ENCODE measurements at regions not wholly inside any gene's neighbourhood (a gene's known extent, or its start where the extent isn't known, plus 50 kb on each side); places are given as distances from the start of the nearest gene placed in this dataset.

DNA sequence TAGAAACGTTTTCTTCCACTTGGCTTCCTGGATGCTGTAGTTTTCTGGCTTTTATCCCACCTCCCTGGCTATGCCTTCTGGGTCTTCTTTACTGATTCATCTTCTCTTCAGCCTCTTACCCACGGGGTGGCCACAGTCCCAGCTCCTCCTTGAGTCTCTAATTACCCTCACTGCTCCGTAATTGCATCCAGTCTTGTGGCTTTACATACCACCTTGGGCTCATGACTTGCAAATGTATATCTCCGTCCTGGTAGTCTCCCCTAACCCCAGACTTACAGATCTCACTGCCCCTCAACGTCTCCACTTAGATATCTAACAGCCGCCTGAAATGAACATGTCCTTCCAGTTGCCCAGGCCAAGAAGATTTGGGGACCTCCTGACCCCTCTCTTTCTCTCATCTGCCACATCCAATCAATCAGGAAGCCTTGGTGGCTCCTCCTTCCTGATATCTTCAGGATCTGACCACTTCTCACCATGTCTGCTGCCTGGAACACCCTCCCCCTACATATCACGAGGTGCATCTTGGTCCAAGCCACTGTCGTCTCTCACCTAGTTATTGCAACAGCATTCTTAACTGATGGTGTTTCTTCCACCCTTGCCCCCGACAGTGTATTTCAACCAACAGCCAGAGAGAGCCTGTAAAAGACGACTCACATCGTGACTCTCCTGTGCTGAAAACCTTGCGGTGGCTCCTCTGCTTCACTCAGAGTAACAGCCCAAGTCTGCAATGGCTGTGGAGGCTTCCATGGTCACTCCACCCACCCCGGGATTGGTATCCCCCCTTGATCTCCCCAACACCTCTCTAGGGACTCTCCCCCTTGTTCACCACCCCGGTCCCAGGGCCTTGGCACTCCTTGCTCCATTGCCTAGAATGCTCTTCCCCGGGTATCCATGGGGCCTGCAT is 219.0 kb upstream of the POU3F1 start:
- no peak overlapping the region for H2BK20ac ChIP-seq (ENCODE audit: low read depth, low read length, poor library complexity, severe bottlenecking)
- peaks cover 2% of the 10 kb centered on the region for H3K79me2 ChIP-seq (ENCODE audit: insufficient read depth, low read length)
- no peak overlapping the region for H3K14ac ChIP-seq (ENCODE audit: insufficient read depth, low read length)
- no peak overlapping the region for H4K5ac ChIP-seq (ENCODE audit: insufficient read length, low read depth, low read length)
- H3K27ac ChIP-seq (ENCODE audit: insufficient read length, low read depth, low read length), result no peak overlapping the region
- H2AK5ac ChIP-seq (ENCODE audit: insufficient read length, low read length), result no peak overlapping the region
- no peak overlapping the region for H3K4me2 ChIP-seq (ENCODE audit: insufficient read depth, insufficient read length, low read length)
- H2BK5ac ChIP-seq (ENCODE audit: insufficient read length, low read length), result no peak overlapping the region
- no peak for DNase-seq
- no peak overlapping the region for H4K8ac ChIP-seq (replicated peaks; ENCODE audit: insufficient read length, low read depth, low read length)
- no peak overlapping the region for H4K91ac ChIP-seq (ENCODE audit: insufficient read length, low read depth, low read length)
- no peaks in the 10 kb centered on the region for H4K20me1 ChIP-seq (ENCODE audit: control insufficient read depth, insufficient read depth, insufficient read length)
- H3K18ac ChIP-seq (ENCODE audit: insufficient read length, low read depth, low read length), result no peak overlapping the region
- no peak overlapping the region for H2BK15ac ChIP-seq (ENCODE audit: low read depth, low read length)
- H3K9ac ChIP-seq (ENCODE audit: extremely low read depth, insufficient read length, low read length), result no peak overlapping the region
- H3T11ph ChIP-seq (ENCODE audit: low read length), result no peak overlapping the region
- no peak overlapping the region for H2BK12ac ChIP-seq (ENCODE audit: insufficient read length, low read depth, low read length)
- H2AFZ ChIP-seq (ENCODE audit: low read length), result no peak overlapping the region
- no peaks in the 10 kb centered on the region for H3K9me3 ChIP-seq (ENCODE audit: control insufficient read depth, low read depth, low read length)
- H3K4me3 Mint-ChIP-seq, result no peak overlapping the region
- no peaks in the 10 kb centered on the region for H3K27me3 ChIP-seq (ENCODE audit: insufficient read depth, low read length)
- H3K4me1 Mint-ChIP-seq, result peaks cover 37 to 44% of the 10 kb centered on the region in 2 experiments
- no peak for TF ChIP-seq CTCF (conservative IDR thresholded peaks at IDR 0.05)
- WGBS (ENCODE audit: extremely low coverage, insufficient read length, low lambda C conversion rate), result no CpG with 5 or more reads among the region's 15 CpGs
- peaks cover 0 to 2% of the 10 kb centered on the region in 2 experiments; a peak in 1 of 5 replicates for H3K9me3 Mint-ChIP-seq
- H3K27ac Mint-ChIP-seq, result no peak overlapping the region
- H3K23me2 ChIP-seq (ENCODE audit: insufficient read length, low read depth, low read length, poor library complexity, severe bottlenecking), result no peaks in the 10 kb centered on the region
- no peaks in the 10 kb centered on the region for H3K79me1 ChIP-seq (ENCODE audit: insufficient read depth, low read depth, low read length, poor library complexity, severe bottlenecking)
- H2BK120ac ChIP-seq (ENCODE audit: low read depth, low read length, poor library complexity, severe bottlenecking), result no peak overlapping the region
- H3K23ac ChIP-seq (ENCODE audit: insufficient read length, low read depth, low read length), result no peak overlapping the region
- peaks cover 26% of the 10 kb centered on the region for H3K27me3 Mint-ChIP-seq (ENCODE audit: low read depth)
- H3K4me1 ChIP-seq (ENCODE audit: insufficient read depth, low read length), result peaks cover 16% of the 10 kb centered on the region
- H3K56ac ChIP-seq (ENCODE audit: insufficient read length, low read depth, low read length), result no peak overlapping the region
- peaks cover 0 to 4% (median 0%) of the 10 kb centered on the region in 3 experiments; a peak in 1 of 7 replicates for H3K36me3 Mint-ChIP-seq (ENCODE audit: insufficient read depth in 1 of 3, low read depth in 3 of 3)
- no peak overlapping the region for H3K4ac ChIP-seq (ENCODE audit: low read depth, low read length)

All from H9 (cell line).